Left lung (tissue), 4 donors: ENCODE measurements at regions not wholly inside any gene's neighbourhood (a gene's known extent, or its start where the extent isn't known, plus 50 kb on each side); places are given as distances from the start of the nearest gene placed in this dataset.
A peak's percentile ranks its signal among the peaks of the same experiment; 100 is the strongest.
"Not testable (repeated sequence)": the region's sequence is repeated elsewhere in the genome, so short reads cannot be mapped to it uniquely, and the experiment has no call there.

Experiments
- ATAC-seq: fragments of 200-7000 bp; cut with Tn5 transposase; one replicate; pipeline ENCODE4 v1.9.1; 2020; ENCODE audit warnings: moderate library complexity
- DNase-seq, 4 donors: peaks; one replicate each; pipeline ENCODE4 v3.0.0-alpha.2; 2013 to 2020
- H3K27ac ChIP-seq, 2 donors: fragments of 200-600 bp; sonication (generic) in 1 of 2; one replicate each; pipeline versions ENCODE4 v1.5.0 to v1.8.0; 2020 to 2021
- H3K27me3 ChIP-seq, 2 donors: fragments of 200-600 bp; sonication (generic) in 1 of 2; one replicate each; pipeline versions ENCODE4 v1.5.0 to v1.8.0; 2020 to 2021
- H3K36me3 ChIP-seq, 2 donors: fragments of 200-600 bp; sonication (generic) in 1 of 2; one replicate each; pipeline versions ENCODE4 v1.5.0 to v1.8.0; 2020 to 2021
- H3K4me1 ChIP-seq, 2 donors: fragments of 200-600 bp; one replicate each; pipeline ENCODE4 v1.8.0; 2021
- H3K4me3 ChIP-seq, 2 donors: fragments of 200-600 bp; sonication (generic) in 1 of 2; one replicate each; pipeline versions ENCODE4 v1.5.0 to v1.8.0; 2020 to 2021; ENCODE audit warnings: mild to moderate bottlenecking in 1 of 2
- H3K9me3 ChIP-seq, 2 donors: fragments of 200-600 bp; sonication (generic) in 1 of 2; one replicate each; pipeline versions ENCODE4 v1.5.0 to v1.8.0; 2020 to 2021
- CTCF ChIP-seq, 2 donors: fragments of 200-600 bp; sonication (generic) in 1 of 2; IDR thresholded peaks; one replicate each; pipeline versions ENCODE4 v1.5.0 to v1.8.0; 2021; ENCODE audit warnings: antibody characterized with exemption in 2 of 2
- intact Hi-C, 2 donors: fragments of 100-400 bp; cut with DNase I; formaldehyde crosslinking; loops; one replicate each; pipeline versions ENCODE4 v1.11.2 to v1.14.2; 2022
- donor health status: DM: no; HTN: yes; CAD: no.
- donor health status: DM: no; HTN: no; CAD: no.

- Histone ChIP-seq H3K4me1 (no peaks in the 10 kb centered on the region), H3K27me3 (no peaks in the 10 kb centered on the region), H3K4me3 (no peak overlapping the region), H3K9me3 (peaks cover 0 to 7% of the 10 kb centered on the region in 2 donors), H3K36me3 (no peaks in the 10 kb centered on the region), H3K27ac (no peak overlapping the region)
- ATAC-seq (no peak), DNase-seq (no peak)
- TF ChIP-seq CTCF (IDR thresholded peaks at IDR 0.05) = no peak
- intact Hi-C loops = no loop called here
Measured at GRCh38 chr16:76681296-76681695, 404.1 kb downstream of the CNTNAP4 start.

GRCh38 chr16:76683051-76683450 is 405.9 kb downstream of the CNTNAP4 start:
- intact Hi-C loops = no loop called here
- Histone ChIP-seq H3K4me3 (no peak overlapping the region), H3K9me3 (peaks cover 0 to 7% of the 10 kb centered on the region in 2 donors), H3K27ac (no peak overlapping the region), H3K27me3 (no peaks in the 10 kb centered on the region), H3K36me3 (no peaks in the 10 kb centered on the region), H3K4me1 (no peaks in the 10 kb centered on the region)
- no peak for ATAC-seq
- no peak for TF ChIP-seq CTCF (IDR thresholded peaks at IDR 0.05)
- no peak for DNase-seq

- ATAC-seq (no peak), DNase-seq (no peak)
- TF ChIP-seq CTCF (IDR thresholded peaks at IDR 0.05) = no peak
- Histone ChIP-seq H3K9me3 (peaks cover 0 to 3% of the 10 kb centered on the region in 2 donors), H3K27ac (no peak overlapping the region), H3K27me3 (no peaks in the 10 kb centered on the region), H3K4me3 (no peak overlapping the region), H3K4me1 (no peaks in the 10 kb centered on the region), H3K36me3 (no peaks in the 10 kb centered on the region)
- intact Hi-C loops = no loop called here
Measured at GRCh38 chr16:76696876-76697275, 419.7 kb downstream of the CNTNAP4 start.

GRCh38 chr16:76705892-76706291 is 428.7 kb downstream of the CNTNAP4 start:
- H3K36me3 ChIP-seq = no peaks in the 10 kb centered on the region
- no peaks in the 10 kb centered on the region for H3K27me3 ChIP-seq
- no peak overlapping the region for H3K4me3 ChIP-seq
- DNase-seq (no peak), ATAC-seq (no peak)
- no peaks in the 10 kb centered on the region for H3K9me3 ChIP-seq
- H3K4me1 ChIP-seq = no peaks in the 10 kb centered on the region
- intact Hi-C loops = no loop called here
- no peak overlapping the region for H3K27ac ChIP-seq
- TF ChIP-seq CTCF (IDR thresholded peaks at IDR 0.05) = no peak

GRCh38 chr16:76713191-76713590 is 436.0 kb downstream of the CNTNAP4 start:
- DNase-seq = peak in 1 of 4 donors; percentile 18

GRCh38 chr16:76716251-76716650 is 439.1 kb downstream of the CNTNAP4 start:
- DNase-seq = peak in 1 of 4 donors; percentile 16
- H3K36me3 ChIP-seq, H3K27me3 ChIP-seq, H3K4me3 ChIP-seq, ATAC-seq, intact Hi-C loops, H3K27ac ChIP-seq, H3K4me1 ChIP-seq: not testable (repeated sequence)
- H3K9me3 ChIP-seq = peaks cover 0 to 12% of the 10 kb centered on the region in 2 donors

More at GRCh38 chr16:76713191-76713590, 436.0 kb downstream of the CNTNAP4 start:
- Histone ChIP-seq H3K36me3 (no peaks in the 10 kb centered on the region), H3K9me3 (peaks cover 0 to 12% of the 10 kb centered on the region in 2 donors), H3K27ac (no peak overlapping the region), H3K4me3 (no peak overlapping the region), H3K4me1 (no peaks in the 10 kb centered on the region), H3K27me3 (no peaks in the 10 kb centered on the region)
- no peak for TF ChIP-seq CTCF (IDR thresholded peaks at IDR 0.05)
- no peak for ATAC-seq
- intact Hi-C loops = no loop called here
